ENCODE measurements at regions not wholly inside any gene's neighbourhood (a gene's known extent, or its start where the extent isn't known, plus 50 kb on each side); places are given as distances from the start of the nearest gene placed in this dataset.
A peak's percentile ranks its signal among the peaks of the same experiment; 100 is the strongest.

DNA sequence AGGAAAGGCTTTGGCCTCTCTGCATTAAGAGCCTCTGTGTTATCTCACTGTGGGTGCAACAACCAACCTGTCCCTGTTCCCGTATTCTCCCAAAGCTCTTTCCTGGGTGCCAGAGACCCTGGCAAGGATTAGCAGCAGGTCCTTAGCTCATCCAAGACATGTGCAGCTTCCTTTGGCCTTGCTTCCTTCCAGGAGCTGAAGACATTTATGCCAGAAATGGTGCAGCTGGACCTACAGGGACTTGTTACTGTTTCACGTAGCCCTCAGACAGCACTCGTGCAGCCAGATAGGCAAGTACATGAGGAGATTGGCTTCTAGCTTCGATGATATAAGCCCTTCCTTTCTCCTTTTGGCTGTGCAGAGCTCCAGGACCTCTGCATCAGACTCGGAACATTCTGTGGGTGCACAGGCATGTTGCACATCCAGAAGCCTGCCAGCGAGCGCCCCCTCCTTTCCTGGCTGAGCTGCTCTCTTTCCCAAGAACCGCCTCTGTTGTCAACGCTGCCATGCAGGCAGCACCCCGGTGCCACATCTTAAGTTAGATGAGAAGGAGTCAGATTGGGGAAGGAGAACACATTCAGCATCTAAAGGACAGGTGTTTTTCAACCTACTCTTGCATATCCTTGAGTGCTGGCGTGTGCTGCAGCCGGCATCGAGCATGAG, 284.5 kb upstream of the PLXNA2 start:
- no peak overlapping the region for H3K4me3 Mint-ChIP-seq
- peak overlapping the region; percentile 69; the same call in 1 of the 2 replicates for H2AFZ ChIP-seq
- peaks cover 9% of the 10 kb centered on the region; the same call in 1 of the 2 replicates for H3K4me1 ChIP-seq (ENCODE audit: insufficient read depth)
- no peak overlapping the region for H3K27ac ChIP-seq (ENCODE audit: low read depth)
- no peak for DNase-seq (ENCODE audit: low spot score)
- peaks cover 20% of the 10 kb centered on the region for H3K4me1 Mint-ChIP-seq
- no peak overlapping the region for H3K27ac Mint-ChIP-seq
- H3K27me3 ChIP-seq (ENCODE audit: insufficient read depth), result no peaks in the 10 kb centered on the region
- no peaks in the 10 kb centered on the region for H3F3A ChIP-seq (replicated peaks; ENCODE audit: low read depth)
- H3K36me3 ChIP-seq (ENCODE audit: insufficient read depth), result no peaks in the 10 kb centered on the region
- ATAC-seq, result no peak; the same call in 2 of the 3 replicates
- TF ChIP-seq EZH2phosphoT487 (IDR thresholded peaks at IDR 0.05; ENCODE audit: unreplicated experiment), result no peak
- TF ChIP-seq STAT1 (IDR thresholded peaks at IDR 0.05; ENCODE audit: unreplicated experiment), result no peak
- no peak for TF ChIP-seq NANOG (IDR thresholded peaks at IDR 0.05; ENCODE audit: borderline replicate concordance)
- TF ChIP-seq, protein P1, sequence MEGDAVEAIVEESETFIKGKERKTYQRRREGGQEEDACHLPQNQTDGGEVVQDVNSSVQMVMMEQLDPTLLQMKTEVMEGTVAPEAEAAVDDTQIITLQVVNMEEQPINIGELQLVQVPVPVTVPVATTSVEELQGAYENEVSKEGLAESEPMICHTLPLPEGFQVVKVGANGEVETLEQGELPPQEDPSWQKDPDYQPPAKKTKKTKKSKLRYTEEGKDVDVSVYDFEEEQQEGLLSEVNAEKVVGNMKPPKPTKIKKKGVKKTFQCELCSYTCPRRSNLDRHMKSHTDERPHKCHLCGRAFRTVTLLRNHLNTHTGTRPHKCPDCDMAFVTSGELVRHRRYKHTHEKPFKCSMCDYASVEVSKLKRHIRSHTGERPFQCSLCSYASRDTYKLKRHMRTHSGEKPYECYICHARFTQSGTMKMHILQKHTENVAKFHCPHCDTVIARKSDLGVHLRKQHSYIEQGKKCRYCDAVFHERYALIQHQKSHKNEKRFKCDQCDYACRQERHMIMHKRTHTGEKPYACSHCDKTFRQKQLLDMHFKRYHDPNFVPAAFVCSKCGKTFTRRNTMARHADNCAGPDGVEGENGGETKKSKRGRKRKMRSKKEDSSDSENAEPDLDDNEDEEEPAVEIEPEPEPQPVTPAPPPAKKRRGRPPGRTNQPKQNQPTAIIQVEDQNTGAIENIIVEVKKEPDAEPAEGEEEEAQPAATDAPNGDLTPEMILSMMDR (conservative IDR thresholded peaks at IDR 0.05; ENCODE audit: low read depth in 2 of 2), result no peak; a peak in 1 of 4 replicates
- TF ChIP-seq EZH2 (IDR thresholded peaks at IDR 0.05; ENCODE audit: low read depth, unreplicated experiment), result no peak
- no peak for TF ChIP-seq POLR2AphosphoS5 (IDR thresholded peaks at IDR 0.05; ENCODE audit: low read depth)
- no peak for TF ChIP-seq ZNF114 (CRISPR knock-in tag; IDR thresholded peaks at IDR 0.05)
- no peak for TF ChIP-seq ETS1 (IDR thresholded peaks at IDR 0.05)
- TF ChIP-seq, protein P2, sequence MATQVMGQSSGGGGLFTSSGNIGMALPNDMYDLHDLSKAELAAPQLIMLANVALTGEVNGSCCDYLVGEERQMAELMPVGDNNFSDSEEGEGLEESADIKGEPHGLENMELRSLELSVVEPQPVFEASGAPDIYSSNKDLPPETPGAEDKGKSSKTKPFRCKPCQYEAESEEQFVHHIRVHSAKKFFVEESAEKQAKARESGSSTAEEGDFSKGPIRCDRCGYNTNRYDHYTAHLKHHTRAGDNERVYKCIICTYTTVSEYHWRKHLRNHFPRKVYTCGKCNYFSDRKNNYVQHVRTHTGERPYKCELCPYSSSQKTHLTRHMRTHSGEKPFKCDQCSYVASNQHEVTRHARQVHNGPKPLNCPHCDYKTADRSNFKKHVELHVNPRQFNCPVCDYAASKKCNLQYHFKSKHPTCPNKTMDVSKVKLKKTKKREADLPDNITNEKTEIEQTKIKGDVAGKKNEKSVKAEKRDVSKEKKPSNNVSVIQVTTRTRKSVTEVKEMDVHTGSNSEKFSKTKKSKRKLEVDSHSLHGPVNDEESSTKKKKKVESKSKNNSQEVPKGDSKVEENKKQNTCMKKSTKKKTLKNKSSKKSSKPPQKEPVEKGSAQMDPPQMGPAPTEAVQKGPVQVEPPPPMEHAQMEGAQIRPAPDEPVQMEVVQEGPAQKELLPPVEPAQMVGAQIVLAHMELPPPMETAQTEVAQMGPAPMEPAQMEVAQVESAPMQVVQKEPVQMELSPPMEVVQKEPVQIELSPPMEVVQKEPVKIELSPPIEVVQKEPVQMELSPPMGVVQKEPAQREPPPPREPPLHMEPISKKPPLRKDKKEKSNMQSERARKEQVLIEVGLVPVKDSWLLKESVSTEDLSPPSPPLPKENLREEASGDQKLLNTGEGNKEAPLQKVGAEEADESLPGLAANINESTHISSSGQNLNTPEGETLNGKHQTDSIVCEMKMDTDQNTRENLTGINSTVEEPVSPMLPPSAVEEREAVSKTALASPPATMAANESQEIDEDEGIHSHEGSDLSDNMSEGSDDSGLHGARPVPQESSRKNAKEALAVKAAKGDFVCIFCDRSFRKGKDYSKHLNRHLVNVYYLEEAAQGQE (IDR thresholded peaks at IDR 0.05; ENCODE audit: unreplicated experiment), result no peak
- TF ChIP-seq CREB1 (CRISPR knock-in tag; IDR thresholded peaks at IDR 0.05; ENCODE audit: low read depth), result no peak
- no peak for TF ChIP-seq JUNB (IDR thresholded peaks at IDR 0.05; ENCODE audit: unreplicated experiment)
- TF ChIP-seq ZNF331 (CRISPR knock-in tag; IDR thresholded peaks at IDR 0.05; ENCODE audit: low read depth), result no peak
- no peak for TF ChIP-seq ZNF462 (CRISPR knock-in tag; IDR thresholded peaks at IDR 0.05)
- H3K9me3 Mint-ChIP-seq, result no peaks in the 10 kb centered on the region
- H3K4me2 ChIP-seq, result no peak overlapping the region
- peaks cover 2% of the 10 kb centered on the region for H3K27me3 Mint-ChIP-seq (ENCODE audit: insufficient read depth, low read depth, poor library complexity)
- no peaks in the 10 kb centered on the region for H4K20me1 ChIP-seq (replicated peaks; ENCODE audit: insufficient read depth)
- H3K4me3 ChIP-seq, result no peak overlapping the region
- no peaks in the 10 kb centered on the region for H3K36me3 Mint-ChIP-seq (ENCODE audit: low read depth)
- H3K9me2 ChIP-seq (ENCODE audit: insufficient read depth), result no peaks in the 10 kb centered on the region
- H3K79me2 ChIP-seq (replicated peaks; ENCODE audit: insufficient read depth), result no peaks in the 10 kb centered on the region

Measured in GM23338 (cell line).